ENCODE measurements at regions not wholly inside any gene's neighbourhood (a gene's known extent, or its start where the extent isn't known, plus 50 kb on each side); places are given as distances from the start of the nearest gene placed in this dataset.

GRCh38 chr9:3773362-3774060 is 247.7 kb upstream of the RFX3 start:
- Mint-ChIP-seq H3K27ac (no peak overlapping the region), H3K36me3 (ENCODE audit: insufficient read depth in 2 of 2) (no peaks in the 10 kb centered on the region), H3K27me3 (ENCODE audit: low read depth) (peaks cover 26% of the 10 kb centered on the region), H3K4me3 (no peak overlapping the region), H3K9me3 (no peaks in the 10 kb centered on the region), H3K4me1 (ENCODE audit: low read depth) (no peaks in the 10 kb centered on the region)
- no peak for DNase-seq
- no peak for ATAC-seq (replicated peaks in 1 of 2)

GRCh38 chr9:3769646-3770045 is 243.8 kb upstream of the RFX3 start:
- Mint-ChIP-seq H3K27ac (no peak overlapping the region), H3K27me3 (ENCODE audit: low read depth) (peaks cover 22% of the 10 kb centered on the region), H3K4me3 (no peak overlapping the region), H3K36me3 (ENCODE audit: insufficient read depth in 2 of 2) (no peaks in the 10 kb centered on the region), H3K4me1 (ENCODE audit: low read depth) (no peaks in the 10 kb centered on the region), H3K9me3 (no peaks in the 10 kb centered on the region)
- ATAC-seq (replicated peaks in 1 of 2) (peak in 1 of 2 donors; percentile 7), DNase-seq (no peak)

GRCh38 chr9:3768712-3769457 is 243.1 kb upstream of the RFX3 start:
- Mint-ChIP-seq H3K4me1 (ENCODE audit: low read depth) (no peaks in the 10 kb centered on the region), H3K9me3 (no peaks in the 10 kb centered on the region), H3K27ac (no peak overlapping the region), H3K4me3 (no peak overlapping the region), H3K36me3 (ENCODE audit: insufficient read depth in 2 of 2) (no peaks in the 10 kb centered on the region), H3K27me3 (ENCODE audit: low read depth) (peaks cover 22% of the 10 kb centered on the region)
- ATAC-seq (replicated peaks in 1 of 2) (no peak), DNase-seq (no peak)

GRCh38 chr9:3768286-3768685 is 242.5 kb upstream of the RFX3 start:
- Mint-ChIP-seq H3K9me3 (peaks cover 0 to 2% of the 10 kb centered on the region in 2 donors), H3K27me3 (ENCODE audit: low read depth) (peaks cover 22% of the 10 kb centered on the region), H3K4me3 (no peak overlapping the region), H3K4me1 (ENCODE audit: low read depth) (no peaks in the 10 kb centered on the region), H3K27ac (no peak overlapping the region), H3K36me3 (ENCODE audit: insufficient read depth in 2 of 2) (no peaks in the 10 kb centered on the region)
- no peak for DNase-seq
- ATAC-seq (replicated peaks in 1 of 2): no peak

GRCh38 chr9:3762076-3762475 is 236.3 kb upstream of the RFX3 start:
- ATAC-seq (replicated peaks in 1 of 2) (no peak), DNase-seq (no peak)
- H3K9me3 Mint-ChIP-seq: peaks cover 0 to 2% of the 10 kb centered on the region in 2 donors
- H3K27me3 Mint-ChIP-seq (ENCODE audit: low read depth): peaks cover 16% of the 10 kb centered on the region
- no peak overlapping the region for H3K27ac Mint-ChIP-seq
- H3K4me3 Mint-ChIP-seq: no peak overlapping the region
- H3K4me1 Mint-ChIP-seq (ENCODE audit: low read depth): peaks cover 11% of the 10 kb centered on the region
- peaks cover 0 to 2% of the 10 kb centered on the region in 2 donors for H3K36me3 Mint-ChIP-seq (ENCODE audit: insufficient read depth in 2 of 2)

- Mint-ChIP-seq H3K9me3 (peaks cover 2% of the 10 kb centered on the region in 2 donors), H3K27ac (no peak overlapping the region), H3K4me3 (no peak overlapping the region), H3K36me3 (ENCODE audit: insufficient read depth in 2 of 2) (peaks cover 0 to 2% of the 10 kb centered on the region in 2 donors), H3K27me3 (ENCODE audit: low read depth) (no peaks in the 10 kb centered on the region), H3K4me1 (ENCODE audit: low read depth) (peaks cover 11% of the 10 kb centered on the region)
- DNase-seq (no peak), ATAC-seq (replicated peaks in 1 of 2) (no peak)
These were observed 234.2 kb upstream of the RFX3 start for GRCh38 chr9:3760031-3760430.

GRCh38 chr9:3758816-3759576 is 233.2 kb upstream of the RFX3 start:
- H3K4me1 Mint-ChIP-seq (ENCODE audit: low read depth): peaks cover 11% of the 10 kb centered on the region
- no peak overlapping the region for H3K27ac Mint-ChIP-seq
- H3K4me3 Mint-ChIP-seq: peak overlapping the region in 1 of 2 donors; percentile 59
- H3K27me3 Mint-ChIP-seq (ENCODE audit: low read depth): no peaks in the 10 kb centered on the region
- DNase-seq (peak; percentile 2 to 3), ATAC-seq (replicated peaks in 1 of 2) (peak; percentile 41 to 48)
- peaks cover 2% of the 10 kb centered on the region in 2 donors for H3K9me3 Mint-ChIP-seq
- H3K36me3 Mint-ChIP-seq (ENCODE audit: insufficient read depth in 2 of 2): peaks cover 0 to 2% of the 10 kb centered on the region in 2 donors

GRCh38 chr9:3756071-3756470 is 230.3 kb upstream of the RFX3 start:
- H3K27ac Mint-ChIP-seq: no peak overlapping the region
- H3K27me3 Mint-ChIP-seq (ENCODE audit: low read depth): peaks cover 6% of the 10 kb centered on the region
- H3K4me1 Mint-ChIP-seq (ENCODE audit: low read depth): peaks cover 11% of the 10 kb centered on the region
- peaks cover 0 to 2% of the 10 kb centered on the region in 2 donors for H3K36me3 Mint-ChIP-seq (ENCODE audit: insufficient read depth in 2 of 2)
- H3K9me3 Mint-ChIP-seq: peaks cover 0 to 2% of the 10 kb centered on the region in 2 donors
- no peak for ATAC-seq (replicated peaks in 1 of 2)
- DNase-seq: no peak
- no peak overlapping the region for H3K4me3 Mint-ChIP-seq

- peaks cover 12% of the 10 kb centered on the region for H3K27me3 Mint-ChIP-seq (ENCODE audit: low read depth)
- H3K36me3 Mint-ChIP-seq (ENCODE audit: insufficient read depth in 2 of 2): no peaks in the 10 kb centered on the region
- H3K4me3 Mint-ChIP-seq: no peak overlapping the region
- H3K4me1 Mint-ChIP-seq (ENCODE audit: low read depth): peaks cover 13% of the 10 kb centered on the region
- DNase-seq: no peak
- H3K9me3 Mint-ChIP-seq: peaks cover 0 to 6% of the 10 kb centered on the region in 2 donors
- no peak overlapping the region for H3K27ac Mint-ChIP-seq
- no peak for ATAC-seq (replicated peaks in 1 of 2)
These were observed 225.4 kb upstream of the RFX3 start for GRCh38 chr9:3751125-3751758.

- peaks cover 2 to 4% of the 10 kb centered on the region in 2 donors for H3K9me3 Mint-ChIP-seq
- DNase-seq: no peak
- ATAC-seq (replicated peaks in 1 of 2): no peak
- peaks cover 12% of the 10 kb centered on the region for H3K27me3 Mint-ChIP-seq (ENCODE audit: low read depth)
- H3K36me3 Mint-ChIP-seq (ENCODE audit: insufficient read depth in 2 of 2): no peaks in the 10 kb centered on the region
- H3K4me3 Mint-ChIP-seq: no peak overlapping the region
- peaks cover 18% of the 10 kb centered on the region for H3K4me1 Mint-ChIP-seq (ENCODE audit: low read depth)
- H3K27ac Mint-ChIP-seq: no peak overlapping the region
These were observed 224.5 kb upstream of the RFX3 start for GRCh38 chr9:3750321-3750720.

GRCh38 chr9:3746296-3747275 is 220.8 kb upstream of the RFX3 start:
- Mint-ChIP-seq H3K4me1 (ENCODE audit: low read depth) (peaks cover 24% of the 10 kb centered on the region), H3K27me3 (ENCODE audit: low read depth) (peaks cover 6% of the 10 kb centered on the region), H3K4me3 (peak overlapping the region in 1 of 2 donors; percentile 53), H3K36me3 (ENCODE audit: insufficient read depth in 2 of 2) (no peaks in the 10 kb centered on the region), H3K27ac (peak overlapping the region; percentile 89), H3K9me3 (peaks cover 2 to 4% of the 10 kb centered on the region in 2 donors)
- ATAC-seq (replicated peaks in 1 of 2) (peak; percentile 97 to 99), DNase-seq (peak; percentile 26 to 36)

- Mint-ChIP-seq H3K4me3 (no peak overlapping the region), H3K4me1 (ENCODE audit: low read depth) (peaks cover 24% of the 10 kb centered on the region), H3K9me3 (peaks cover 0 to 2% of the 10 kb centered on the region in 2 donors), H3K36me3 (ENCODE audit: insufficient read depth in 2 of 2) (no peaks in the 10 kb centered on the region), H3K27ac (no peak overlapping the region), H3K27me3 (ENCODE audit: low read depth) (peaks cover 6% of the 10 kb centered on the region)
- ATAC-seq (replicated peaks in 1 of 2) (no peak), DNase-seq (no peak)
These were observed 218.2 kb upstream of the RFX3 start for GRCh38 chr9:3743901-3744413.
